GM18861 (cell line): ENCODE measurements at regions not wholly inside any gene's neighbourhood (a gene's known extent, or its start where the extent isn't known, plus 50 kb on each side); places are given as distances from the start of the nearest gene placed in this dataset.
"Not testable (repeated sequence)": the region's sequence is repeated elsewhere in the genome, so short reads cannot be mapped to it uniquely, and the experiment has no call there.

ENCODE experiments used
- ATAC-seq: cut with Tn5 transposase; IDR thresholded peaks from one replicate; pipeline ENCODE4 v1.9.1; 2021; ENCODE audit not compliant: unreplicated experiment

DNA sequence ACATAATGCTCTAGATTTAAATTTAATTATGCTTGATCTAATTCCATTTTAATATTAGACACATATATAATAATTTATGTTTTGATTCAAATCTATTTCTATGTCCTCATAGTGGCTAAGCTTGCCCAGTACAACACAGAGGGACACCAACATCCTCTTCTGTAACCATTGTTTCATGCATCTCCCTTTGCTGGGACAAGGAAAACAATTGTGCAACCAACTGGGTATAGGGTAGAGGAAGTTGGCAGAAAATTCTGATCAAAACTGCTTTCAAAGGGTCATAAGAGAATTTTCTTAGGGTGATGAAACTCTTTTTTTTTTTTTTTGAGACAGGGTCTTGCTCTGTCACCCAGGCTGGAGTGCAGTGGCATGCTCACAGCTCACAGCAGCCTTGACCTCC lies 121.4 kb upstream of the SGO1 start:
- no peak for ATAC-seq

DNA sequence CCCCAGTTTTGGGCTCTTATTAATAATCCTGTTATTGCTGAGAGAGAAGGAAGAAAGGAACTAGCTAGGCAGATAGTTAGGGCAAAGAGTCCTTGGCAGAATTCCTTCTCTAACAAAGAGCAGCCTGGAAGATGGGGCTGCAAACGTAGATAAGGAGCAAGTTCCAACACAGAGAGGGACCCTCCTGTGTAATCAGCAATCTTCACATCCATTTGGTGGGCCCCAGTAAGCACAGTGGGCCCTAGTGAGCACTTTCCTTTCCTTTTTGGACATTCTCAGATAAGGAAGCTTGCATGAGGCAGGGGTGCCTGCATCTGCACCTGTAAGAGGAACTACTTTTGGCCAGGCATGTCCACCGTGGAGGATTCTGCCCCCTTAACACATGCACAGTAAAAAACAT lies 119.6 kb upstream of the SGO1 start:
- ATAC-seq = no peak

GRCh38 chr3:20302766-20303165 lies 116.8 kb upstream of the SGO1 start:
- ATAC-seq = no peak

DNA sequence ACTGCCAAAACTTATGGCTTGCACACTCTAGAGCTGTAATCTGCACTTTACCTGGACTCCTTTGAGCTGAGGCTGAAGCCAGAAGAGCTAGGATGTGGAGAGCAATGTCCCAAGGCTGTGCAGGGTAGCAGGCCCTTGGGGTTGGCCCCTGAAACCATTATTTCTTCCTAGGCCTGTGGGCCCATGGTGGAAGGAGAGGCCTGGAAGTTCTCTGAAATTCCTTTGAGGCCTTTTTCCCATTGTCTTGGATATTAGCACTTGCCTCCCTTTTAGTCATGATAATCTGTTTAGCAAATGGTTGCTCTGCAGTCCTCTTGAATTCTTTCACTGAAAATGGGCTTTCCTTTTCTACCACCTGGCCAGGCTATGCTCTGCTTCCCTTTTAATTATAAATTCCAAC lies 102.0 kb upstream of the SGO1 start:
- no peak for ATAC-seq

DNA sequence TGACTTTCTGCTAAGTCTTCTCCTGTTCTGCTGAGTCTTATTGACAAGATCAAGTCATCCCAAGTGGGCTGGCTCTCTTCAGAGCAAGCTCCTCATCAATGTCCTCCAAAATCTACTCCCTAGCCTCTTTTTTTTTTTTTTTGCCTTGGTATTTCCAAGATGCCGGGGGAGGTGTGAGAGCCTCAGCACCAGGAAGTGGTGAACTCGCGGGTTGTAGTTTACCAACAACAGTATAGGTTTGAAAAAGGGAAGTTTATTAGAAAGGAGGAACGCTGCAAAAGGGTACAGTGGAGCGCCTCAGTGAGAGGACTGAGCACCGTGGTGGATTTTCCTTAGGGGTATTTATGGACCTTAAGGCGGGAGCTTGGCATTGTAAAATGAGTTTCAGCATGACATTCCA lies 94.3 kb upstream of the SGO1 start:
- no peak for ATAC-seq

DNA sequence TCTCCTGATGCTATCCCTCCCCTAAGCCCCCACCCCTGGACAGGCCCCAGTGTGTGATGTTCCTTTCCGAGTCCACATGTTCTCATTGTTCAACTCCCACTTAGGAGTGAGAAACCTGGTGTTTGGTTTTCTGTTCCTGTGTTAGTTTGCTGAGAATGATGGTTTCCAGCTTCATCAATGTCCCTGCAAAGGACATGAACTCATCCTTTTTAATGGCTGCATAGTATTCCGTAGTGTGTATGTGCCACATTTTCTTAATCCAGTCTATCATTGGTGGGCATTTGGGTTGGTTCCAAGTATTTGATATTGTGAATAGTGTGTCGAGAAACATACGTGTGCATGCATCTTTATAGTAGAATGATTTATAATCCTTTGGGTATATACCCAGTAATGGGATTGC lies 80.0 kb upstream of the SGO1 start:
- ATAC-seq = not testable (repeated sequence)

DNA sequence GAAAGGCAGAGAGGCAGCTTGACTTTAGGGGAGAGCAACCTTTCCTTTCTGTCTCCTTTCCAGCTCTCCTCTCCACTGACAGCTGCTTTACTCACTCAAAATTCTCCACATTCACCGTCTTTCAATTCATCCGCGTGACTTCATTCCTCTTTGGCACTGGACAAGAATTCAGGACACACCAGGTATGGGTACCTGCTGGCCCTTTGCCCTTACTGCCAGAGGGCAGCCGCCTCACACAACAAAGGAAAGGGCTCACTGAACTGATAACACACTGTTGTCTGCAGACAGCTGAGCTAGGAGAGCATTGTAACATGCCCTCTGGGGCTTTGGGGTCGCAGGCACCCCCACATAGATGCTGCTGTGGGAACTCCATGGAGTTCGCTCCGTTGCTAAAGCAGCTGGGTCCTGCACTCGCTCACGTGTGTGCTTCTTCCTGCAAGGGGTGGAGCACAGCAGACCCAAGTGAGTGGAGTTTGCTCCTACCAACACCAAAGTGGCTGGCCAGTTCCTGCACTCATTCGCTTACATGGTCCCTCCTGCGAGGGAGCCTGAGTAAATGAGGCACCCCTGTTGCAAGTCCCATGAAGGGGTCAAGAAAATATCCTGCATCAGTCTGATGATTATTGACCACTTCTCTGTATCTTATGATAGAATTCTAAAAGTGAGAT lies 79.0 kb upstream of the SGO1 start:
- ATAC-seq = no peak

DNA sequence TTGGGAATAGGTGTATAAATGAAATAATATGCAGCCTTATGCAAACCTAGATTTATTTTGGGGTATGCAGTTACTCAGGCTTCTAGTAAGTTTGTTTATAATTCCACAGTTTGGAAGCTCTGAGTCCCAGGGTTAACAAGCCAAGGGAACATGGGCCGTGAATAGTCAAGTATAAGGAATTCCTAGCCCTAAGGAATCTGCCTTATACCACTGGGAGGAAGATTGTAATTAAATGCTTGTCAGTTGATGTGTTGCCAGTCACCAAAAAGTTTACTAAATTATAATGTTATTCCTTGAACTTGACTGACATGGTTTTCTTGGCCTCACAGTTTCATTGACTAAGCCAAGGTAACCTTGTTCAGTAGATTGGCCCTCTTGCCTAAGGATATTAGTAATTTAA lies 72.4 kb upstream of the SGO1 start:
- ATAC-seq = no peak

DNA sequence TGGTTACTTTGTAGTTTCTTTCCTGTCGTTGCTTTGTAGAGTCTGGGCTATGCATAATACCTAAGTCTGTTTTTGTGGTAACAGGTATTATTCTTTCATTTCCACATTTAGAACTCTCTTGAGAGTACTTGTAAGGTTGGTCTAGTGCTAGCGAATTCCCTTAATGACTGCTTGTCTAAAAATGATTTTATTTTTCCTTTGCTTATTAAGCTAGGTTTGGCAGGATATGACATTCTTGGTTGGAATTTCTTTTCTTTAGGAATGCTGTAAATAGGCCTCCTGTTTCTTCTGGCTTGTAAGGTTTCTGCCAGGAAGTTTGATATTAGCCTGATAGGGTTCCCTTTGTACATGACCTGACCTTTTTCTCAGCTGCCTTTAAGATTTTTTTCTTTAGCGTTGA lies 70.1 kb upstream of the SGO1 start:
- ATAC-seq = peak; percentile 82

- ATAC-seq = no peak
Observed at GRCh38 chr3:20254268-20255117, 68.5 kb upstream of the SGO1 start.

GRCh38 chr3:20250786-20251185 lies 64.8 kb upstream of the SGO1 start:
- ATAC-seq = no peak

GRCh38 chr3:20250314-20250713 lies 64.3 kb upstream of the SGO1 start:
- no peak for ATAC-seq

DNA sequence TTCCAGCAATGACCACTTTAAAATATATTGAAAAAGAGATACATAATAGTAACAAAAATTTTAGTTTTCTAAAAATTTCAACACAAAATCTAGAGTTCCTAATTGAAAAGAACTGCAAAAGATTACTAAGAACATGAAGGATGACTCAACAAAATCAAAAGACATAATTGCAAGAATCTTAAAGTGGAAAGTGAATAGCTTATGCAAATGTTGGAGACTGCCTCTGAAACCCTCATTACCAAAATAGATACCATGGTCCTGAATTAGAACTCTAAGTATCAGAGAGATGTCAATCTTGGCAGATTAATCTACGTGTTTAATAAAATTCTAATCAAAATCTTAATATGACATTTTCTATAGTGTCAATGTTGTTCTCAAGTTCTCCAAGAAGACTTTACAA lies 60.7 kb upstream of the SGO1 start:
- ATAC-seq = peak; percentile 91

GRCh38 chr3:20245781-20246180 lies 59.8 kb upstream of the SGO1 start:
- ATAC-seq = peak; percentile 39

- ATAC-seq = no peak
Observed at GRCh38 chr3:20240154-20240883, 54.3 kb upstream of the SGO1 start.

DNA sequence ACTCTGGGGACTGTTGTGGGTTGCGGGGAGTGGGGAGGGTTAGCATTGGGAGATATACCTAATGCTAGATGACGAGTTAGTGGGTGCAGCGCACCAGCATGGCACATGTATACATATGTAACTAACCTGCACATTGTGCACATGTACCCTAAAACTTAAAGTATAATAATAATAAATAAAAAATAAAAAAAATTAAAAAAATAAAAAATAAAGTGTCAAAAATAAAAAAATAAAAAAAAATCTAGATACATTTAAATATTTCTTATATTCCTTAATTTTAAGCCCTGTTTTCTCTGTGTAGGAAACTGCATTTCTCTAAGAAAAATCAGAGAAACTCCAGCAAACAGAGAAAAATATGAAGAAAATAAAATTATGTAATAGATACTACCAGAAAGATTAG lies 52.2 kb upstream of the SGO1 start:
- ATAC-seq = not testable (repeated sequence)

DNA sequence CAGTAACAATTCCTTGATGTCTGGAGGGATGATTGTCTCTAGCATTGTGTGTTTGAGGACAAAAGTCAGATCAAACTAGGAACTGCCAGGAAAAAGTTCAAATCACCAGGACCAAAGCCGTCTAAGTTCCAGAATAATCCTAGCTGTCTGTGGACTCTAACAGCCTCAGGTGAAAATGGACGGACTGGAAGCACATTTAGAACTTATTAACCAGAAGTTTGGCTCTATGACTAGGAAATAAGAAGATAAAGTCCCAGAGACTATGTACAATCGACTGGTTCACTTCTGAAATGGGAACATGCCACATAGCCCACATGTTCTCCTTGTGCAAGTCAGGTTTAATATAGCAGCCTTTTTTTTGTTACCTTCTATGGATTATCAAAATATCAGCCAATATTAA lies 50.6 kb upstream of the SGO1 start:
- ATAC-seq = no peak
